Kidney (tissue), 13 donors: ENCODE measurements at regions not wholly inside any gene's neighbourhood (a gene's known extent, or its start where the extent isn't known, plus 50 kb on each side); places are given as distances from the start of the nearest gene placed in this dataset.

Experiments
- DNase-seq, 5 donors: peaks; one replicate each; pipeline ENCODE4 v3.0.0-alpha.2; 2013 to 2020
- FAIRE-seq: peaks from 2 replicates; lab custom pipeline; 2012; peaks lifted over from hg19 to GRCh38; lab: Jason Lieb, UNC
- H3K27ac ChIP-seq, 2 donors: one replicate each; pipeline ENCODE4 v1.7.0; 2013; ENCODE audit warnings: low read depth in 2 of 2, low read length in 2 of 2, inconsistent platforms in 1 of 2
- H3K27me3 ChIP-seq: one replicate; pipeline ENCODE4 v1.7.1; 2013; ENCODE audit warnings: low read length, inconsistent platforms; ENCODE audit not compliant: control insufficient read depth, insufficient read depth
- H3K36me3 ChIP-seq, 3 donors: one replicate each; pipeline versions ENCODE4 v1.7.0 to v1.7.1; 2013; ENCODE audit warnings: low read length in 3 of 3, control low read depth in 1 of 3, inconsistent platforms in 1 of 3; ENCODE audit not compliant: insufficient read depth in 3 of 3, control insufficient read depth in 2 of 3
- H3K4me1 ChIP-seq, 3 donors: one replicate each; pipeline versions ENCODE4 v1.7.0 to v1.7.1; 2013; ENCODE audit warnings: low read length in 3 of 3, inconsistent platforms in 1 of 3, low read depth in 1 of 3; ENCODE audit not compliant: control insufficient read depth in 2 of 3, insufficient read depth in 2 of 3
- H3K4me3 ChIP-seq, 3 donors: one replicate each; pipeline versions ENCODE4 v1.7.0 to v1.8.1; 2013; ENCODE audit warnings: low read length in 3 of 3, control low read depth in 1 of 3, inconsistent platforms in 1 of 3
- H3K9ac ChIP-seq, 3 donors: one replicate each; pipeline versions ENCODE4 v1.7.0 to v1.7.1; 2013; ENCODE audit warnings: low read length in 3 of 3, control low read depth in 1 of 3, inconsistent platforms in 1 of 3
- H3K9me3 ChIP-seq, 3 donors: one replicate each; pipeline versions ENCODE4 v1.7.0 to v1.7.1; 2013; ENCODE audit warnings: low read length in 3 of 3, control low read depth in 1 of 3, inconsistent platforms in 1 of 3; ENCODE audit not compliant: control insufficient read depth in 2 of 3, insufficient read depth in 1 of 3
- CTCF ChIP-seq: IDR thresholded peaks from 3 replicates; pipeline ENCODE4 v1.5.1; 2012; ENCODE audit warnings: mild to moderate bottlenecking, moderate library complexity, borderline replicate concordance; ENCODE audit not compliant: insufficient read depth; ENCODE audit errors: extremely low read depth
- intact Hi-C: fragments of 100-400 bp; cut with DNase I; formaldehyde crosslinking; loops from one replicate; pipeline ENCODE4 v1.11.1; 2022
- donor health status: control.
- donor health status: control.
- donor health status: control.
- donor health status: control.
- donor health status: control.
- donor health status: DM: yes; HTN: yes; CAD: no.
- donor health status: Normal renal cell carcinoma (clear cell type).

DNA sequence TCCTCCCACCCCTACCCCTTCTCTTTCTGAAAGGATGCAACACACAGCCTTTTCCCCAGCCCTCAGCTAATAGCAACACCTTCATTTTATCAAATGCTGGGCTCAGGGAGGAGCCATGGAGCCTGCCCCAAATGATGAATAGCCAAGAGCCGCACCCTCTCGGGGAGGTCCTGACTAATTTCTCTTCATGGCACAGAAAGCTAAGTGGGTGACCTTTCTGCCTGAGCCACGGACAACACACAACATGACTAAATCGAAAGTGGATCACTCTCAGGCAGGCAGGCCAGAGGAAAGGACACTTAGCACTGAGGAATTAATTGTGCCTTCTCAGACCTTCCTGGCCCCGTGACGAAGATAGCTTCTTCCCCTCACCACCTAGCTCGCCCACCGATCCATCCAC lies 165.1 kb upstream of the RAI2 start:
- Histone ChIP-seq H3K9ac (no peak overlapping the region), H3K9me3 (no peaks in the 10 kb centered on the region), H3K27me3 (peaks cover 3% of the 10 kb centered on the region), H3K4me1 (no peaks in the 10 kb centered on the region), H3K4me3 (no peak overlapping the region), H3K27ac (no peak overlapping the region), H3K36me3 (no peaks in the 10 kb centered on the region)
- FAIRE-seq (no peak), DNase-seq (no peak)
- intact Hi-C loops, result no loop called here
- no peak for TF ChIP-seq CTCF

GRCh38 chrX:18017411-18017810 lies 156.3 kb upstream of the RAI2 start:
- Histone ChIP-seq H3K4me3 (no peak overlapping the region), H3K4me1 (no peaks in the 10 kb centered on the region), H3K9ac (no peak overlapping the region), H3K27me3 (peaks cover 3% of the 10 kb centered on the region), H3K9me3 (no peaks in the 10 kb centered on the region), H3K27ac (no peak overlapping the region), H3K36me3 (no peaks in the 10 kb centered on the region)
- DNase-seq (no peak), FAIRE-seq (no peak)
- TF ChIP-seq CTCF, result no peak
- intact Hi-C loops, result no loop called here

DNA sequence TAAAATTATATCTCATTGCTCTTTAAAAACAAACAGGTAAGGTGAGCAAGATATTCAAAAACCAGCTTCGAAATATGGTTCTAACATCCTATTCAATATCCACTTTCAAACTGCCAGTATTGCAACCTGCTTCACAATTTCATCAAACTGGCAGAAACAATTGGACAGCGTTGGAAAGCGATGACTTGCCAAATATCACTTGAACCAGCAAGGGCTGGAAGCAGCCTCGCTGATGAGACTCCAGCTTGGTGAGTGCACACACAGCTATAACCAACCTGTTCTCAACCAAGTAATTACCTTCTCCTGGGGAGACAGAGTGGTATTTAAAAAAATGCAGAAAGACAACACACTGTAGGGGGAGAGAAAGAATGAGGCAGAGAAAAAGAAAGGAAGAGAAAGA lies 155.8 kb upstream of the RAI2 start:
- no peaks in the 10 kb centered on the region for H3K36me3 ChIP-seq
- H3K27ac ChIP-seq, result no peak overlapping the region
- TF ChIP-seq CTCF, result no peak
- intact Hi-C loops, result no loop called here
- no peak overlapping the region for H3K4me3 ChIP-seq
- H3K27me3 ChIP-seq, result peaks cover 3% of the 10 kb centered on the region
- DNase-seq (no peak), FAIRE-seq (no peak)
- no peaks in the 10 kb centered on the region for H3K4me1 ChIP-seq
- no peaks in the 10 kb centered on the region for H3K9me3 ChIP-seq
- H3K9ac ChIP-seq, result no peak overlapping the region

GRCh38 chrX:18010253-18010652 lies 149.2 kb upstream of the RAI2 start:
- no peaks in the 10 kb centered on the region for H3K36me3 ChIP-seq
- no peak for DNase-seq
- no peak overlapping the region for H3K9ac ChIP-seq
- TF ChIP-seq CTCF, result no peak
- peaks cover 5% of the 10 kb centered on the region for H3K27me3 ChIP-seq
- intact Hi-C loops, result no loop called here
- H3K9me3 ChIP-seq, result no peaks in the 10 kb centered on the region
- FAIRE-seq, result no peak
- H3K27ac ChIP-seq, result no peak overlapping the region
- no peak overlapping the region for H3K4me3 ChIP-seq
- no peaks in the 10 kb centered on the region for H3K4me1 ChIP-seq
